HG03565 (cell line): ENCODE measurements at regions not wholly inside any gene's neighbourhood (a gene's known extent, or its start where the extent isn't known, plus 50 kb on each side); places are given as distances from the start of the nearest gene placed in this dataset.
A peak's percentile ranks its signal among the peaks of the same experiment; 100 is the strongest.
"Not testable (repeated sequence)": the region's sequence is repeated elsewhere in the genome, so short reads cannot be mapped to it uniquely, and the experiment has no call there.

Experiments
- ATAC-seq: cut with Tn5 transposase; IDR thresholded peaks from one replicate; pipeline ENCODE4 v1.9.1; 2021; ENCODE audit warnings: mild to moderate bottlenecking, moderate library complexity; ENCODE audit not compliant: unreplicated experiment

DNA sequence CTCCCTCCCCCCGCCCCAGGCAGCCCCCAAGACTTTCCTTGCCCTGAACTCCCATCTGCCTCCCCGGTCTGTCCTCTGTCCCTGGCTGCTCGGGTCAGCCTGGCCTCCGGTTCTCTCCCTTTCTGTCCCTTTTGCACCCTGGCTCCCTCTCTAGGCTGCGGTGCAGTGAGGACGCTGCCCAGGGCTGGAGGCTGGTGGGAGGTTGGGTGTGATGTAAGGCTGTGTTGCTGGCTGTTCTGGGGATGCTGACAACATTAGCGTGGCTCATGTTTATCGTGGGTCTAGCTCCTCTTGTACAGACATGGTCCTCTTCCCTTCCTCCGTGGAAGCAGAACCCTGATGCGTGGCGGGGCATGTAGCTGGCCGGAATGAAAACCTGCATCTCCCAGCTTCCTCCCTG, 357.5 kb downstream of the CNTNAP3B start:
- ATAC-seq: not testable (repeated sequence)

DNA sequence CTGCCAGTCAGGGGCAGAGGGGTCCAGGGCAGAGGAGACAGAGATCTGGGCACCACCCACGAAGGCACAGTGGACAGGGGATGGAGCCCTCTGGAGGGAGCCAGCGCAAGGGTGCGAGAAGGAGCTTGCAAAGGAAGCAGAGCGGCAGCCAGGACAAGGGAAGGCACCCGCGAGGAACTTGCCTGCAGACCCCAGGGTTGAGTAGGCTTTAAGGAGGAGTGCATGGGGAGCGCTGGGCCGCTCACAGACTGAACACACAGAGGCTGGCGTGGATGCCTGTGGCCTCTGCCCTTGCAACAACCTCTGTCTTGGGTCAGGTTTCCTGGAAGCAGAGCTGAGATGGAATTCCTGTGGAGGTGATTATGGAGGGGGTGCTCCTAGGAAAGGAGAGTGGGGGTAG, 374.4 kb downstream of the CNTNAP3B start:
- ATAC-seq: not testable (repeated sequence)

DNA sequence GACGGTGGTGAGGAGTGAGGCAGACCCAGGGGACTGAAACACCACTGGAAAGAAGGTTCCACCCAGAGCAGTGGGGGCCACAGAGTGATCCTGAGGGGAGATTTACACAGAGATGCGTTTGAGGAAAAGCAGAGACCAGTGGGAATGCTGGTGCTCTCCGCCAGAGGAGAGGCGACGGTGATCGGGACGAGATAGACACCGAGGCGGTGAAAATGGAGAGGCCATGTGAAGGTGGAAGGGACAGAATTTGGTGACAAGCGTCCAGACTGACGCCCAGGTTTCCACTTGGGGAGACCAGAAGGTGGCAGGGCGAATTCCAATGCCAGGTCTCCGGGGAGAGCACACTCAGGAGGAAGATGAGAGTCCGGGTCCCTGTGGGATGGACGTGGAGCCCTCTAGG, 374.8 kb downstream of the CNTNAP3B start:
- ATAC-seq: not testable (repeated sequence)

DNA sequence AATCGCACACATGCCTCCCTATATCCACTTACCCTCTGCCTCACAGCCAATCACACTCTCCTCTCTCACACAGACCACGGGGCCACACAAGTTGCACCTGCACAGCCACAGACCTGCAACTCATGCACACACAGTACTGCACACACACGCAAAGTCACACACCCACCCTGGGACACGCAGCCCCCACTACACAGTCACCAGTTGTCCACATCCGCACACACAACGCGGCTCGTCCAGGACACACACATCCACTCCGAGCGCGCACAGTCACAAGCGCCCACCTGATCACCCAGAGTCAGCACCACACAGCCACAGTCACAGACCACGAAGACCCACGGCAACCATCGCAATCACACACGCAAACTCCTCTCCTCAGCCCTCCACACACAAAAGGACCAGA, 387.3 kb downstream of the CNTNAP3B start:
- ATAC-seq: not testable (repeated sequence)

DNA sequence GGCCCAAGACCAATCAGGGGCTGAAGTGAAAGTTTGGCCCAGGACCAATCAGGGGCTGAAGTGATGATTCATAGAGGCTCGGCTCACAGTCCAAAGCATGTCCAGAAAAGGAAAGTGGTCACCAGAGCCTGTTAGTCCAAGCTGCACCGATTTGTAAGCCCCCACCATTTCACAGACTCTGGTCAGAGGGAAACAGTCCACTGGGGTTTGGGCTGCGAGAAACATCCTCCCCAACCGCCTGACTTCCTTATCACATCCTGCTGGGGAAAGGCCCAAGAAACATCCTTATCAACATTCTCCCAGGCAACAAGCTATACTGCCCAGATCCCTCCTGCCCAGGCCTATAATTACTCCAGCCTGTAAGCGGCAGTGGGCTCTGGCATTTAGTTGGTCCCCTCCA, 388.1 kb downstream of the CNTNAP3B start:
- ATAC-seq: not testable (repeated sequence)

DNA sequence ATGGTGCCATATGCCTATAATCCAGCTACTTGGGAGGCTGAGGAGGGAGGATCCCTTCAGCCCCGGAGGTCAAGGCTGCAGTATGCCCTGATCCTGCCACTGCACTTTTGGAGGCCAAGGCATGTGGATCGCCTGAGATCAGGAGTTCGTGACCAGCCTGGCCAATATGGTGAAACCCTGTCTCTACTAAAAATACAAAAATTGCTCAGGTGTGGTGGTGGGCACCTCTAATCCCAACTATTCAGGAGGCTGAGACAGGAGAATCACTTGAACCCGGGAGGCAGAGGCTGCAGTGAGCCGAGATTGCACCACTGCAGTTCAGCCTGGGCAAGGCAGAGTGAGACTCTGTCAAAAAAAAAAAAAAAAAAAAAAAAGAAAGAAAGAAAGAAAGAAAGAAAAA, 390.5 kb downstream of the CNTNAP3B start:
- ATAC-seq: not testable (repeated sequence)

DNA sequence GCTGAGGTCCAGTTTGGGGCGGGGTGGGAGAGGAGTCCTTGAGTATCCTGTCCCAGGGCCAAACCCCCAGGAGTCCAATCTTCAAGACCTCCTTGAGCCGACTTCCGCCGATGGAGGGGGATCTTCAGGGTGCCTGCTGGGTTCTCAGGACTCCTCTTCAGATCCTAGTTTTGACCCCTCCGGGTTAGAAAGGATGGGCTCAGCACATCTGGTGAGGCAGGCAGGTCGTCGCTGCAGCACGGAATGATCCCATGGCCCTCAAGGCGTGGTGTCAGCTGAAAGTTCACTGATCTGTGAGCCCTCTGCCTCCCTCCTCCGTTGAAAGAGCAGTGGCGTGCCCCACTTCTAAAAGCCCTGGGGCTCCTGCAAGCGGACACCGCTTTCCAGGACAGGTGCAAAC, 430.0 kb downstream of the CNTNAP3B start:
- ATAC-seq: not testable (repeated sequence)

DNA sequence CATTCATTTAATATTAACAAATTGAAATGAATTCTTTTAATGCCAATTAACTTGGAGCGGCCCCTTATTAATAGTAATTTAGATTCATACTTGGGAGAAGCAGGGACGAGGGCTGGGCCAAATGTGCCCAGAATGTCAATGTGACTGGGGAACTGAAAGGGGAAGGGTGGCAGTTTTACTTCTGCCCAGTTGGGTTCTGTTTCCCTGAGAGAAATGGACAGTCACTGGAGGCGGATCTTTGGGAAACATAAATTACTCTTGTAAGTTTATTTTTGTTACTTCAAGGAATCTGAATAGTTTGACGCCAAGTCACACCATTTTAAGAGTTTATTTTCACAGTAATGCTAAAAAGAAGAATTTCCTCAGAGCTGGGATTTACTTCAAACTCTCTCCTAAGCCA, 432.1 kb downstream of the CNTNAP3B start:
- ATAC-seq: not testable (repeated sequence)

DNA sequence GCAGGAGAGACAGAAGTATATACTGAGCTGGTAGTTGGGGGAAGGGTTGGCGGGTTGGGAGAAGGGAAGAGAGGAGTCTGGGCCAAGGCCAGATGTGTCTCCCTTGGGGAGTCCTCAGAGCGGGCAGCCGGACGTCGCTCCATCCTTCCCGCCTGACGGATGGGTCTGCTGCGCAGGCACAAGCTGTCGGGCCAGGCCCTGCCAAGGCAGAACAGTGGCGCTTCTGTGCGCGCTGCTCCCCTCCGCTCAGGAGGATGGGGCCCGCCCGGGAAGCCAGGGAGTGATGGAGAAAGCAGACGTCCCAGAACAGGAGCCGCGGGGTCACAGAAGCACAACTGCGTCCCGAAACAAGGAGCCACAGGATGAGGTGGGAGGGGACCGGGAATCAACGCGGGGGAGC, 449.9 kb downstream of the CNTNAP3B start:
- ATAC-seq: not testable (repeated sequence)

DNA sequence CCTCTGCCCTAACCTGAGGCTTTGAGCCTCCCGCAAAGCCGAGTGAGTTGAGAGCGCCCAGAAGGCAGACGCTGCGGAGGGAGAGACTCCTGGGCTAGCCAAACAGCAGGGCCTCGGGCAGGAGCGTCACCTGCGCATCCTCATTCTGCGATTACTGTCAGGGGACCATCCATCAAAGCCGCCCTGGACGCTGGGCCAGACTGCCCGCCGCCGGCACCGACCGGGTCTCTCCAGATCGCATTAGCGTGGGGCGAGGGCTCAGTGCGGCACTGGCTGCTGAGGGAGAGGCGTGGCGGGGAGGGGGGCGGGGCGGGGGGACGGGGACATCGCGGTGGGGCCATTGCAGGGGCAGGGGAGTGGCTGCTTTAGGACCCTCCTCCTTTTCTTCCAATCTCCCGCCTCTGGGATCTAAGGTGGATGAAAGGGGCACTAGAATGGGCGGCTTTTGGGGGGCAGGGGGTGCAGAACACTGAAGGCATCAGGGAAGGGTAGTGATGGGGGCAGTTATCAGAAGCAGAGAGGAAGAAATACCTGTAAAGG, 465.7 kb downstream of the CNTNAP3B start:
- not testable (repeated sequence) for ATAC-seq

DNA sequence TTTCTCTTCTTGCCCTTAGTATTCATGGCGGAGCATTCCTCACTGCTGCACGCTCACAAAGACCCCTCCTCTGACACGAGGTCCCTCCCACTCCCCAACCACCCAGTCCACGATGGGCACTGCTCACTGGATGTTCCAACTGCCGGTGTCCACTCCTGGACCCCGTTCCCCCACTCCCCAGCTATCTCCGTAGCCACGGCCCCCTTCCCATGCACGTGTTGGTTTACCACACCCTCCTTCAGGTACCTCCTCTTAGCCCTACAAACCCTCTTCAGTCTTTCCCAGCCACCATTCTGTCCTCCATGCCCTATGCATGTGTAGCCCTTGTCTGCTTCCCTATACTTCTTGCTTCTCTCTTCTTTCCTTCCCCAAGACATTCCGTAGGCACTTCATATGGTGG, 469.6 kb upstream of the ZNG1F start:
- ATAC-seq: not testable (repeated sequence)

DNA sequence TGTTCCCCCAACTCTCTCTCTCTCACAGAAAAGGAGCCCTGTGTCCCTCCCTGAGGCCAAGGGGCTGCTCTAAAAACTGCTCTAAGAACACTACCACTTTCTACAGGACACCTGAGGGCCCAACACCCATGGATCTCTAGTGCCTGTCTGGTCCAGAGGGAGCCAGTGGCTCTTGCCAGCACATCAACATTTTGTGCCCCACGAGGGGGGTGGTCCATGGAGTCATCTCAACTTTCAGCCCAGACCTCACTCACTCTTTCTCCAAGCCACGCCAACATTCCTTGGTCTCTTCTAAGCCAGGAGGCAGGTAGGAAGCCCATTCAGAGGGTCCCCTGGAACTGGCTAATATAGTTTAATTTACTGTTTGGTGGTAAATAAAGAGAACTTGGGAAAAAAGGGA, 469.0 kb upstream of the ZNG1F start:
- not testable (repeated sequence) for ATAC-seq

DNA sequence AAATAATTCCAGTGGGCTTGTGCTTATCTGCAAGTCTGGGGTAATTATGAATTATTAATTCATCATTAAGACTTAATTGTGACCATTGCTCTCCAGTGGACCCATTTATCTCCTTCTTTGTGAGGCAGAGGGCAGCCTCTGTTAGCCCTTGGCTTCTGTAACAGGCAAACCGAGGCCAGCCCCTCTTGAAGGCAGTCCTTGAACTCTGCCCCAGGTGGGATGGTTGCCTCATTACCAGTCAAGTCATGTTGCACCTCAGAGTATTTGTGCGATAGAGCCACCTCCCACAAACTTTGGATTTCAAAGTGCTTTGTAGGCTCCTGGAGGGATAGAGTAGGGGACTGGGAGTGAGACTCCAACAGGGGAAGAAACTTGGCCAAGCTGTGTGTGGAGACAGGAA, 468.0 kb upstream of the ZNG1F start:
- not testable (repeated sequence) for ATAC-seq

DNA sequence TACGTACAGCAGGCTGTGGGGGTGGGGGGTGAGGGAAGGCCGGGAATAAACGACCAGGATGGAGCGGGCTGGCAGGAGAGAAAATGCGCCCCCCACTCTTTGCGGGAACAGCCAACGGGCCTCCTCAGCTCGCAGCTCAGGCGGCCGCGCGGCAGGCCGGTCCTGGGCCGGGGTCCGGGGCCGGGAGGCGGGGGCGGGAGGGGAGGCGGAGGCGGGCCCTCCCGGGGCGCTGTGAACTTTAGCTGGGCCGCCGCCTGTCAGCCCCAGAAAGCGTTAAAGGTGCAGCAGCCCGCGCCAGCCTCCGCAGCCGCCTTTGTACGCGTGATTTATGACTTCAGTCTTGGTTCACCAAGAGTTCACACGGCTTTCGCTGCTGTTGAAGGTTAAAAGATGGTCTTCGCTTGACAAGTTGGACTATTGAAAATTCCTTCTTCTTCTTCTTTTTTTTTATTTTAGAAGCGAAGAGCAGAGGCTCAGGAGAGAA, 466.0 kb upstream of the ZNG1F start:
- ATAC-seq: not testable (repeated sequence)

DNA sequence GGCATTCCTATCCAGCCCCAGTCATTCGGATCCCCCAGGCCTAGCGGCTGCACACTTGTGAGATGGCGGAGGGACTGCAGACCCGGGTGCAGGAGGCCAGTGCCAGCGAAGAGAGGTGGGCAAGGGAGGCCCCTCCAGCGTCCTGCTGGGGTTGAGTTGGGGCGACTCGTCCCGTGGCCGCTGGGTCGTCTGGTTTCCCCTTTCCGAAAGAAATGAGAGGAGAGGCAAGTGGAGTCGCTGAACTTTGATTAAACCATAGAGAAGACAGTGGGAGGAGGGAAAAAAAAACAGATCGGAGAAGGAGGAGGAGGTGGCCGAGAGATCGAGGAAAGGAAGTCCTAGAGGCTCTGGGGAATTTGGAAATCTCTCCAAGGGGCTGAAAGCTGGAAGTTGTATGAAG, 465.2 kb upstream of the ZNG1F start:
- not testable (repeated sequence) for ATAC-seq

DNA sequence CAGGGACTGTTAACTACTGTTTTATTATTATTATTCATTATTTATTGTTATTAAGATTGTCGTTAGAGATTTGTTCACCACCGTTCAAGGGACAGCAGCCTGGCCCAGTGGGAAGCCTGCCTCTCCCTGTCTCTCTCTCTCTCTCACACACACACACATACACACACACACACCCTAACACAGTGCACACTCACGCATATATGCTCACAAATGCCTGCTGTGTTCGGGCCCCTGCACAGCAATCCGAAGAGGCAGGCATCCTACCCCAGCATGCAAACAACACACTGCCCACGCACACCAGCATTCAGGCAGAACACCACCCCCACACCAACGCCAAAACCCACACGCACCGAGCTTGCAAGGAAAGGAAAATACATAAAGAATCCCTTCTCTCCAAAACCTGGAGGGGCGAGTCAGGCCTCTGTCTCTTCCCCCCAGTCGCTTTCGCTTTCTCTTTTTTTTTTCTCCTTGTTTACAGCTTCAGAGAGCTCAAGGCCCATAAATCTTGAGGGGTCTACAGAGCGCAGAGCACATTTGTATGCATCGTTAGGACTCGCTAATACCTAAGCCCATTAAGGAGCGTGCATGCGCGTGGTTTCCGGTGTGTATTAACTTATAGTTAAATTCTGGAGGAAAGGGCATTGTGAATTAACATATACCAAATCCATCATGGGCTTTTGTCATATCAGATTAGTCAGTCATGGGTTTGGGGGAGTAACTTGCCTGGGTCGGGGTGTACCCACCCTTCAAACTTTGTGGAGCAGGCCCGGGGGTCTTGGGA, 464.6 kb upstream of the ZNG1F start:
- ATAC-seq: not testable (repeated sequence)

DNA sequence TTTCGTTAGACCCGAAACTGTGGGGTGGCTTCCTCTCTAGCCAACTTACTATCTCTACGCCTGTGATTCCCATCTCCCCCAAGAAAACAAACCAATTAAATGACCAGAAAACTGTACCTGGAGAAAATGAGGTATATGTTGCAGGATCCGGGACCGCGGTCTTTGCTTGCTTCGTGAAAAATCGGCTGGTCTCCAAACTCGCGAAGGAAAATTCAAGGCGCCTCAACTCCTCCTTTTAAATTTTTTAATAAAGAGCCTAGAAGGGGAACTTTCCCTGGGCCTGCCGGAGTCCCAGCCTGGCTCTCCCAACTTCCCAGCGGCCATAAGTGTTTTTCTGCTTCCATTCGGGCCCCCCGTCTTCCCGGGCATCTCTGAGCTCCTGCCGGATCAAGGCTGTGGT, 463.7 kb upstream of the ZNG1F start:
- not testable (repeated sequence) for ATAC-seq

DNA sequence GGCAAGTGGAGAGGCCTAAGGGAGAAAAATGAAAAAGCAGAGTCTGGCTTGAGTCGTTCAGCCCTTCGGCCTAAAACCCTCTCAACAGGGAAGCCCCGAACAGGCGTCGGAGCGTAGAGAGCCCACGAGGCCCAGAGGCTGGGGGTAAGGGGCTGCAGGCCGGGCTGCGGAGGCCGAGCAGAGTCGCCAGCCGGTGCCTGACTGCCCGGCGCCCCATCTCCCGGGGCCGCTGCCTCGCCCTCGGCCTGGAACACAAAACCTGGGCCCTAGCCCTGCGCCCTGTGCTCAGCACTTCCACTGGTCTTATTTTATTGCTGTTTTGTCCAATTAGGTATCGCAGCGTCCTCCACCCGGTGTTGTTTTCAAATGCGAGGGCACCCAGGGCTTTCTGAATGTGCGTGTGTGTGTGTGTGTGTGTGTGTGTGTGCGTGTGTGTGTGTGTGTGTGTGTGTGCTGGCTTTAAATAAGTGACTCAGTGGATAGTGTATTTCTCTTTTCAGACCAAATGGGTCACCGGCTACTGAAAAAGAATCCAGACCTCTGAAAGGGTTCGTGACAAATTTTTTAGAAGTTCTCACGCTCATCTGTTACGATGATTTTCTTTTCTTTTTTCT, 463.1 kb upstream of the ZNG1F start:
- not testable (repeated sequence) for ATAC-seq

DNA sequence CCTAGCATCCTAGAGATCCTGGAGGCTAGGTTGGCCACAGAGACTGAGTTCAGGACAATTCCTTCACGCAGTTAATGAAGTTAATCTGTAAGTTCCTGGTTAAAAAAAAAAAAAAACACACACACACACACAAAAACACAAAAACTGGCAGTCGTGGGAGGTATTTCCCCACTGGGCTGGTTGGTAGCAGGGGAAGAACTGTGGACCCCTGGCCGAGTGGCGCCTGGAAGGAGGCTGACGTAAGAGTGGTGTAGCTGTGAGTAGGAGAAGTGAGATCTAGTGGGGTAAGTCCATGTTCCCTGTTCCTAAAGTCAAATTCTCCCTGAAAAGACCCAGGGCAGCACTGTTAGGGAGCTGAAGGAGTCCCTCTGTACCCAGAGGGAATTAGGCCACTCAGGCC, 461.0 kb upstream of the ZNG1F start:
- not testable (repeated sequence) for ATAC-seq

DNA sequence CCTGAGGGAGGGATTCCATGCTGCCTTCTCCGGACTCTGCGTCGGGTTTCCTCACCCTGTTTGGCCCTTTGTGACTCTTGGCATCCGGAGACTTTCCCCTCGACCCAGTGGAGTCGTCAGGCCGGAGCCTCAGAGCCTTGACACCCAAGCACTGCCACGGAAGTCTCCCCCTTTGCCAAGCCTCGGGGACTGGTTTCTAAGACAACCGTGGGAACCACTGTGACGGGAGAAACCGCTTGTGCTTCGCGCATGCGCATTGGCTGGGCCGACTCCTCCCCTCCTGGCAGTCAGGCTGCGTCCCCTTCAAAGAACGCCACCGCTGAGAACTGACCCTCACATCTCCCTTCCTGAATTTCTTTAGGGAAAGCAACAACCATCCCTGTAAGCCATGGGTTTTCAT, 459.4 kb upstream of the ZNG1F start:
- peak; percentile 59 for ATAC-seq

DNA sequence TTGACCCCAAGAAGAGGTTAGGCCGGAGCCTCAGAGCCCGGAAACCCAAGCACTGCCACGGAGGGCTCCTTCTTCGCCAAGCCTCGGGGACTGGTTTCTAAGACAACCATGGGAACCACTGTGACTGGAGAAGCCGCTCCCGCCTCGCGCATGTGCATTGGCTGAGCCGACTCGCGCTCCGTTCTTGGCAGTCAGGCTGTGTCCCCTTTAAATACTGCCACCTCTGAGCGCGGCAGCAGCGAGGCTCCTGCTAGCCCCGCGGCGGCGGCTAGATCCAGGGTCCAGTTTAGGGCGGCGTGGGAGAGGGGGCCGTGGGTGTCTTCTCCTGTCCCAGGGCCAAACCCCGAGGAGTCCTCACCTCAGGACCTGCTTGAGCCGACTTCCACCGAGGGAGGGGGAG, 457.1 kb upstream of the ZNG1F start:
- not testable (repeated sequence) for ATAC-seq
